Omental fat pad (tissue), 3 donors: ENCODE measurements at regions not wholly inside any gene's neighbourhood (a gene's known extent, or its start where the extent isn't known, plus 50 kb on each side); places are given as distances from the start of the nearest gene placed in this dataset.

Experiments used
- ATAC-seq: fragments of 150-250 bp; one replicate; pipeline ENCODE4 v1.9.1; 2016; ENCODE audit warnings: mild to moderate bottlenecking, moderate library complexity; ENCODE audit not compliant: low FRiP score
- DNase-seq: peaks from one replicate; pipeline ENCODE4 v3.0.0-alpha.2; 2019; ENCODE audit warnings: low spot score
- TF ChIP-seq, protein P1 (sequence below), 3 donors: fragments of 450-650 bp; IDR thresholded peaks; one replicate each; pipeline ENCODE4 v1.5.1; 2016 to 2017; ENCODE audit warnings: antibody characterized with exemption in 3 of 3, mild to moderate bottlenecking in 3 of 3, moderate library complexity in 2 of 3

DNA sequence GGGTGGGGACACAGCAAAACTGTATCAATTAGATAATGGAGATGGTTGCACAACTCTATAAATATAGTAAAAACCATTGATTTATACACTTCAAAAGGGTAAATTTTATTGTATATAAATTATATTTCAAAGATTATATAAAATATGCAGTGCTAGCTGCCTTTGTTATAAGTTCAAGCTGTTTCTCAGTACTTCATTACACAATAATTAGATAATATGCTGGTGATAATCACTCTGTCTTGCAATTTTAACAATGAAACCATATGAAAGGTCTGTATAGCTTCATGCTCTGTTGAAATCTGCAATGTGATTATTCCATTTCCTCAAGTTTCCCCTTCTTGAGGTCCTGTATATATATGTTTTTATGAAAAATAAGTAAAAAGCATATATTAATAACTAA, 73.4 kb upstream of the PLS3 start:
- TF ChIP-seq, protein P1, sequence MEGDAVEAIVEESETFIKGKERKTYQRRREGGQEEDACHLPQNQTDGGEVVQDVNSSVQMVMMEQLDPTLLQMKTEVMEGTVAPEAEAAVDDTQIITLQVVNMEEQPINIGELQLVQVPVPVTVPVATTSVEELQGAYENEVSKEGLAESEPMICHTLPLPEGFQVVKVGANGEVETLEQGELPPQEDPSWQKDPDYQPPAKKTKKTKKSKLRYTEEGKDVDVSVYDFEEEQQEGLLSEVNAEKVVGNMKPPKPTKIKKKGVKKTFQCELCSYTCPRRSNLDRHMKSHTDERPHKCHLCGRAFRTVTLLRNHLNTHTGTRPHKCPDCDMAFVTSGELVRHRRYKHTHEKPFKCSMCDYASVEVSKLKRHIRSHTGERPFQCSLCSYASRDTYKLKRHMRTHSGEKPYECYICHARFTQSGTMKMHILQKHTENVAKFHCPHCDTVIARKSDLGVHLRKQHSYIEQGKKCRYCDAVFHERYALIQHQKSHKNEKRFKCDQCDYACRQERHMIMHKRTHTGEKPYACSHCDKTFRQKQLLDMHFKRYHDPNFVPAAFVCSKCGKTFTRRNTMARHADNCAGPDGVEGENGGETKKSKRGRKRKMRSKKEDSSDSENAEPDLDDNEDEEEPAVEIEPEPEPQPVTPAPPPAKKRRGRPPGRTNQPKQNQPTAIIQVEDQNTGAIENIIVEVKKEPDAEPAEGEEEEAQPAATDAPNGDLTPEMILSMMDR (IDR thresholded peaks at IDR 0.05): no peak
- ATAC-seq (no peak), DNase-seq (no peak)

DNA sequence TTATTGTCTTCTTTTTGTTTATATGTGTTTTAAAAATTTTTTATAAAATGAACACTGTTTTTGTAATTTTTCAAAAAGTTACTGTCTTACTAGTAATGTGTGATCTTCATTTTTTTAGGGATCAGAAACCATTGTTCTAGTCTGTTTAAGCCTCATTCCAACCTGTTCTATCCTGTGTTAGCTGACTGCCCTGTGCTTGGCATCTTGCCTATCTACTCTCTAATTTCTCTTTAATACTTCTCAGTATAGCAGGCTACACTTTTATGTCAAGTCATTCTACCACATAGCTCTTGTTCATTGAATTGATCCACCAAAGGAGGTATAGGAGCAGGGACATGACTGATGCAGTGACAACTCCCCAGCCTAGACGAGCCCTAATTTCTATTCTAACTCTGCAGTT, 70.2 kb upstream of the PLS3 start:
- ATAC-seq (no peak), DNase-seq (no peak)
- TF ChIP-seq, protein P1 (IDR thresholded peaks at IDR 0.05): no peak

DNA sequence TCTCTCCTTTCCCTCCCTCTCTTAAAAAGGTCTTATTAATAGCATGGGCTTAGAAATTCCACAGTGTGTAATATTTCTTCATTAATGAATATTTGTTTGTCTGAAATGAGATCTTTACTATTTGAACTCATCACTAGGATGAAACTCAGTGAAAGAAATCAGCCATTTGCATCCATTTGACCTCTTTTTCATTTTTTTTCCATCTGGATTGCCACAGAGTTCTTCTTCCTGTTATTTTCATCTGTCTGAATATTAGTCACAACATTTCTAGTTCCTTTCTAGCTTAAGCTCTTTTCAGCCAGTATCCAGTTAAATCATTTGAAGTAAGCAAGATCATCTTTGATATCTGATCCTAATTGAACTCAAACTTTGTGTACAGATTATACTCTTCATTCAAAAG, 69.2 kb upstream of the PLS3 start:
- DNase-seq (no peak), ATAC-seq (no peak)
- TF ChIP-seq, protein P1 (IDR thresholded peaks at IDR 0.05): no peak

DNA sequence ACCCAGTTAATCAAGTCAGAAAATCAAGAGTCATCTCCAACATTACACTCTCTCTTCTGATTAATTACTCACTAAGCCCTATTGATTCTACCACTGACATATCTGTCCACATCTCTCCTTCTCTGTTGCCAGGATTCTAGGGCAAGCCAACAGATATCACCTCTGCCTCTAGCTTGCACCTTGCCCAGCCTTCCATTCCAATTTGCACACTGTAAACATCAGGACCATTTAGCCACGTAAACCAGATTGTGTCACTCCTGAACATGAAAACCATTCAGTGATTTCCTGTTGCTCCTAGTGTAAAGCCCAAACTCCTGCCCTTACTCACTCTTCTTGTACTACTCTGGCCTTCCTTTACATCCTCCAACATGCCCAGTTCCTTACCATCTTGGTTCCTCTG, 68.0 kb upstream of the PLS3 start:
- TF ChIP-seq, protein P1 (IDR thresholded peaks at IDR 0.05): no peak
- DNase-seq (no peak), ATAC-seq (no peak)

DNA sequence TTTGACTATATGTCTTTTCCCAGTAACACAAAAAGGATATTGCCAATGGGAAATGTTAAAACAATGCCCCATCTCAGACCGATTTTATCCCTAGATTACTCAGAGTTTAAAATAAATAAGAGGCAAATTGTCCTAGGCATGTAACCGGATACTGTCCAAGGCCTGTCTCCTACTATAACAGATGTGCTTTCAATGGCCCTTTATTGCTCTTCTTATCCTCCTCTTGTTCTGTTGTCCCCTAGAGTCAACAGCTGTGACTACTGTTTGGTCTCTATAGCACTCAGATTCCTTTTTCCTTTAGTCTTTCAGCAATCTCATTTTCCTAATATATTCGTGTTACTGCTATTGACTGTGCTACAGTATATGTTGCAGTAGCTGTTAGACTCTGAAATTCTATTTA, 66.8 kb upstream of the PLS3 start:
- TF ChIP-seq, protein P1 (IDR thresholded peaks at IDR 0.05): no peak
- no peak for ATAC-seq
- DNase-seq: no peak

DNA sequence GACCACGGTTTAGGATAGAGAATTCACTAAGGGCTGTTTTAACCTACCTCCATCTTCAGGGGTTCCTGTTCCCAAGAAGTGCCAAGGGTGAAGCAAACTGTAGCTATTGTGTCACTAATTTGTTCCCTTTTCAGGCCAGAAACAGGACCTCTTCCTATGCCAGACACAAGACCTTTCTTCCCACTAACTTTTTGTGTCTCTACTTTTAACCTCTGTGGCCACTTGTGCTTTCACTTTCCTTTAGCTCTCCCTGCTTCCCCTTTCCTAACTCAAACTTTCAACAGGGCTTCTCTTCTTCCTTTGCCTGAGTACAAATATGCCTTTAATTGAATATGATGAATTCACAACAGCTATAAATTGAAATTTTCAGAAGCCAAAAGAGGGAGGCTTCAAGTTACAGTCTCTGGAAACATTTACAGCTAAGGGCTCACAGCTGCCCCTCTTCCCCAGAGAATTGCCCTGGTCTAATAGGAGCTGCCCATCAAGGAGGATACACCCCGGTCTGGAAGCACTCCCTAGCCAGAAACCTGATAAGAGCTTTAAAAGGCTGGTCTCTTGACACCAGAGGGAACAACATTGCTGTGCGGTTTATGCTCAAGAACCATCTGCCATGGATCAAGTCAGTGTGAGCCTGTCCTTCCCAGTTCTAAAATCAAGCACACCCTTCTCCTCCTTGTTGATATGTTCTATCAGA, 61.7 kb upstream of the PLS3 start:
- TF ChIP-seq, protein P1 (IDR thresholded peaks at IDR 0.05): no peak
- no peak for ATAC-seq
- no peak for DNase-seq

DNA sequence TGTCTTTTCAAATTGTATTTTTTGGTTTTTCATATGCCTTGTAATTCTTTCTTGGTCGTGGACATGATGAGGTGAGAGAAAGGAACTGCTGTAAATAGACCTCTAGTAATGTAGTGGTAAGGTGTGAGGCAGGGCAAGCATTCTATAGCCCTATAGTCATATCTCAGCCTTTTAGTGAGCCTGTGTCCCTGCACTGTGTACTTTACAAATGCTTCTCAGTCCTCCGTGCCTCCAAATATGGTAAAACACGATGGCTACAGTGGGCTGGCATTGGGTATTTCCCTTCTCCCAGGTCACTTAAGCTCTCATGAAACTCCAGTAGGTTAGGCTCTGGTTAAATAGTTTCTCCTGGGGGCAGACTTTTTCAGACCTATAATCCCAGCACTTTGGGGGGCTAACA, 57.9 kb upstream of the PLS3 start:
- TF ChIP-seq, protein P1 (IDR thresholded peaks at IDR 0.05): no peak
- DNase-seq (no peak), ATAC-seq (no peak)
